H1 (cell line): ENCODE measurements at regions not wholly inside any gene's neighbourhood (a gene's known extent, or its start where the extent isn't known, plus 50 kb on each side); places are given as distances from the start of the nearest gene placed in this dataset.

Experiments used
- CTCF ChIA-PET: fragments of 300-600 bp; sonication (Branson Sonifier 250); formaldehyde crosslinking; loops from one replicate; lab custom pipeline; 2021; ENCODE audit not compliant: partially characterized antibody; lab: Charles Lee
- POLR2A ChIA-PET: fragments of 300-600 bp; sonication (Branson Sonifier 250); formaldehyde crosslinking; loops from one replicate; lab custom pipeline; 2021; ENCODE audit warnings: inconsistent platforms; ENCODE audit not compliant: partially characterized antibody; lab: Charles Lee
- DNase-seq, 2 experiments: peaks; one replicate each; pipeline versions ENCODE4 v3.0.0 to v3.0.0-alpha.2; 2010 to 2022; ENCODE audit warnings: low spot score in 2 of 2, low read depth in 1 of 2, mixed read lengths in 1 of 2
- FAIRE-seq: peaks from 2 replicates; lab custom pipeline; 2011; peaks lifted over from hg19 to GRCh38; lab: Jason Lieb, UNC
- H2AFZ ChIP-seq: 2 replicates; pipeline ENCODE4 v1.8.1; 2012; ENCODE audit warnings: low read length, inconsistent platforms
- H2AK5ac ChIP-seq: 2 replicates; pipeline ENCODE4 v1.6.1; 2013; ENCODE audit warnings: low read depth, low read length
- H2BK120ac ChIP-seq: replicated peaks from 2 replicates; pipeline ENCODE3; 2013; ENCODE audit warnings: low read depth, low read length, inconsistent platforms
- H2BK12ac ChIP-seq: 2 replicates; pipeline ENCODE4 v1.6.1; 2013; ENCODE audit warnings: low read depth, low read length
- H2BK15ac ChIP-seq: 2 replicates; pipeline ENCODE4 v1.6.1; 2013; ENCODE audit warnings: low read length
- H2BK20ac ChIP-seq: 2 replicates; pipeline ENCODE4 v1.6.1; 2013; ENCODE audit warnings: low read length
- H2BK5ac ChIP-seq: 2 replicates; pipeline ENCODE4 v1.6.1; 2013; ENCODE audit warnings: low read depth, low read length
- H3K14ac ChIP-seq: 2 replicates; pipeline ENCODE4 v1.6.1; 2013; ENCODE audit warnings: inconsistent platforms; ENCODE audit not compliant: insufficient read length
- H3K18ac ChIP-seq: 2 replicates; pipeline ENCODE4 v1.6.1; 2013; ENCODE audit warnings: low read length; ENCODE audit errors: extremely low read depth
- H3K23ac ChIP-seq: 2 replicates; pipeline ENCODE4 v1.6.1; 2013; ENCODE audit warnings: inconsistent platforms; ENCODE audit not compliant: insufficient read length
- H3K23me2 ChIP-seq: 2 replicates; pipeline ENCODE4 v1.6.1; 2013; ENCODE audit warnings: low read depth, low read length
- H3K27ac ChIP-seq: 2 replicates; pipeline ENCODE4 v1.6.1; 2011; ENCODE audit warnings: low read depth, low read length, inconsistent platforms
- H3K27me3 ChIP-seq, 4 experiments: replicated peaks in 1 of 4; 1 replicate in 1 of 4; 2 replicates in 3 of 4; pipeline versions ENCODE4 v1.6.1 to v1.8.1; 2011 to 2013; ENCODE audit warnings: low read length in 3 of 4, mild to moderate bottlenecking in 3 of 4, inconsistent platforms in 2 of 4, mixed read lengths in 2 of 4, moderate library complexity in 1 of 4; ENCODE audit not compliant: control insufficient read depth in 3 of 4, insufficient read depth in 3 of 4; ENCODE audit errors: extremely low read depth in 1 of 4
- H3K36me3 ChIP-seq, 4 experiments: 2 replicates each; pipeline versions ENCODE4 v1.6.1 to v1.8.1; 2011 to 2013; ENCODE audit warnings: mild to moderate bottlenecking in 4 of 4, low read length in 3 of 4, moderate library complexity in 2 of 4, control low read depth in 1 of 4, inconsistent platforms in 1 of 4; ENCODE audit not compliant: insufficient read depth in 4 of 4, control insufficient read depth in 2 of 4
- H3K4ac ChIP-seq: replicated peaks from 2 replicates; pipeline ENCODE3; 2013; ENCODE audit warnings: low read length, low read depth, mixed read lengths, inconsistent platforms; ENCODE audit not compliant: insufficient read length
- H3K4me1 ChIP-seq, 4 experiments: replicated peaks in 1 of 4; 1 replicate in 1 of 4; 2 replicates in 3 of 4; pipeline versions ENCODE4 v1.6.1 to v1.8.1; 2011 to 2013; ENCODE audit warnings: low read length in 3 of 4, inconsistent platforms in 2 of 4, mixed read lengths in 1 of 4; ENCODE audit not compliant: insufficient read depth in 4 of 4, control insufficient read depth in 3 of 4
- H3K4me2 ChIP-seq, 2 experiments: 2 replicates each; pipeline versions ENCODE4 v1.6.1 to v1.8.1; 2011 to 2013; ENCODE audit warnings: low read depth in 2 of 2, low read length in 2 of 2, control low read depth in 1 of 2, inconsistent platforms in 1 of 2, mild to moderate bottlenecking in 1 of 2; ENCODE audit not compliant: insufficient read depth in 1 of 2
- H3K4me3 ChIP-seq, 4 experiments: fragments of 200-600, 300-600 bp in 1 of 4; sonication (generic), shearing (Covaris generic), sonication (Bioruptor Twin) in 1 of 4; 2 replicates each; pipeline versions ENCODE4 v1.5.1 to v1.8.1; 2011 to 2016; ENCODE audit warnings: low read length in 4 of 4, low read depth in 3 of 4, control low read depth in 2 of 4, inconsistent platforms in 2 of 4, mild to moderate bottlenecking in 2 of 4, mixed read lengths in 1 of 4, moderate library complexity in 1 of 4; ENCODE audit not compliant: insufficient read depth in 2 of 4; ENCODE audit errors: extremely low read depth in 1 of 4
- H3K56ac ChIP-seq: replicated peaks from 2 replicates; pipeline ENCODE3; 2013; ENCODE audit warnings: low read depth, mild to moderate bottlenecking, mixed read lengths, low read length, inconsistent platforms; ENCODE audit not compliant: insufficient read length
- H3K79me1 ChIP-seq: 2 replicates; pipeline ENCODE4 v1.6.1; 2013; ENCODE audit warnings: low read depth, low read length, control low read depth
- H3K79me2 ChIP-seq, 2 experiments: 2 replicates each; pipeline versions ENCODE4 v1.6.1 to v1.8.1; 2012 to 2013; ENCODE audit warnings: low read length in 2 of 2, mild to moderate bottlenecking in 2 of 2, inconsistent platforms in 1 of 2; ENCODE audit not compliant: insufficient read depth in 2 of 2, control insufficient read depth in 1 of 2
- H3K9ac ChIP-seq, 4 experiments: replicated peaks in 1 of 4; 1 replicate in 1 of 4; 2 replicates in 3 of 4; pipeline versions ENCODE4 v1.6.1 to v1.8.1; 2011 to 2013; ENCODE audit warnings: low read depth in 3 of 4, low read length in 3 of 4, control low read depth in 2 of 4, mild to moderate bottlenecking in 2 of 4, moderate library complexity in 2 of 4, inconsistent platforms in 1 of 4; ENCODE audit errors: extremely low read depth in 1 of 4
- H3K9me3 ChIP-seq, 2 experiments: 2 replicates each; pipeline versions ENCODE4 v1.6.1 to v1.8.1; 2012 to 2013; ENCODE audit warnings: mild to moderate bottlenecking in 2 of 2, moderate library complexity in 2 of 2, control low read depth in 1 of 2, inconsistent platforms in 1 of 2, low read depth in 1 of 2, low read length in 1 of 2, mixed read lengths in 1 of 2; ENCODE audit not compliant: insufficient read depth in 2 of 2
- H4K20me1 ChIP-seq, 2 experiments: replicated peaks in 1 of 2; 2 replicates each; pipeline versions ENCODE3 to v1.8.1; 2011 to 2013; ENCODE audit warnings: inconsistent platforms in 2 of 2, low read length in 2 of 2, mild to moderate bottlenecking in 1 of 2; ENCODE audit not compliant: insufficient read depth in 2 of 2, control insufficient read depth in 1 of 2
- H4K5ac ChIP-seq: 2 replicates; pipeline ENCODE4 v1.6.1; 2013; ENCODE audit warnings: low read length, low read depth, mixed read lengths, inconsistent platforms; ENCODE audit not compliant: insufficient read length
- H4K8ac ChIP-seq: 2 replicates; pipeline ENCODE4 v1.8.0; 2013; ENCODE audit warnings: mild to moderate bottlenecking, moderate library complexity, low read length, inconsistent platforms; ENCODE audit not compliant: insufficient read depth; ENCODE audit errors: extremely low read depth
- H4K91ac ChIP-seq: replicated peaks from 2 replicates; pipeline ENCODE3; 2013; ENCODE audit warnings: low read length, mixed read lengths, inconsistent platforms; ENCODE audit not compliant: insufficient read length
- BCL11A ChIP-seq, 2 experiments: IDR thresholded peaks; one replicate each; pipeline ENCODE4 v1.6.1; 2011; ENCODE audit warnings: low read depth in 2 of 2, low read length in 2 of 2, mild to moderate bottlenecking in 2 of 2
- CEBPB ChIP-seq: IDR thresholded peaks from 2 replicates; pipeline ENCODE4 v1.6.1; 2012; ENCODE audit warnings: low read depth, low read length
- CHD2 ChIP-seq: IDR thresholded peaks from 2 replicates; pipeline ENCODE4 v1.6.1; 2012; ENCODE audit warnings: low read length, improper control_type of control experiment
- CTBP2 ChIP-seq: IDR thresholded peaks from 2 replicates; pipeline ENCODE4 v1.7.0; 2011; ENCODE audit warnings: borderline replicate concordance, mild to moderate bottlenecking, moderate library complexity, mixed read lengths, low read length; ENCODE audit not compliant: insufficient read depth, insufficient read length
- EZH2 ChIP-seq: fragments of 200-600 bp; sonication (generic); IDR thresholded peaks from 2 replicates; pipeline ENCODE4 v1.7.1; 2012; ENCODE audit warnings: low read depth, mild to moderate bottlenecking, moderate library complexity, low read length, inconsistent platforms; ENCODE audit not compliant: severe bottlenecking
- GABPA ChIP-seq: IDR thresholded peaks from 2 replicates; pipeline ENCODE4 v1.6.1; 2011; ENCODE audit warnings: mild to moderate bottlenecking, low read length, moderate library complexity, borderline replicate concordance; ENCODE audit not compliant: insufficient read depth
- KDM5A ChIP-seq: fragments of 200-600 bp; IDR thresholded peaks from 2 replicates; pipeline ENCODE4 v1.7.1; 2012; ENCODE audit warnings: mild to moderate bottlenecking, low read length, inconsistent platforms, mixed read lengths
- RAD21 ChIP-seq, 2 experiments: IDR thresholded peaks in 1 of 2; conservative IDR thresholded peaks in 1 of 2; 2 replicates each; pipeline ENCODE4 v1.6.1; 2011; ENCODE audit warnings: low read depth in 2 of 2, low read length in 2 of 2, improper control_type of control experiment in 1 of 2, inconsistent platforms in 1 of 2, mild to moderate bottlenecking in 1 of 2, moderate library complexity in 1 of 2
- RNF2 ChIP-seq: fragments of 200-900, 300-1000 bp; sonication (generic); IDR thresholded peaks from 2 replicates; pipeline ENCODE4 v1.7.1; 2016; ENCODE audit warnings: borderline replicate concordance, low read depth, mild to moderate bottlenecking, antibody characterized with exemption, low read length; ENCODE audit not compliant: poor library complexity, severe bottlenecking; ENCODE audit errors: missing control alignments
- RXRA ChIP-seq: IDR thresholded peaks from 2 replicates; pipeline ENCODE4 v1.6.1; 2011; ENCODE audit warnings: low read depth, mild to moderate bottlenecking, low read length, moderate library complexity; ENCODE audit not compliant: insufficient read depth
- SP4 ChIP-seq: IDR thresholded peaks from 2 replicates; pipeline ENCODE4 v1.6.1; 2012; ENCODE audit warnings: low read length, inconsistent platforms
- TAF1 ChIP-seq: IDR thresholded peaks from 2 replicates; pipeline ENCODE4 v1.6.1; 2011; ENCODE audit warnings: mild to moderate bottlenecking, low read depth, low read length
- TCF12 ChIP-seq: IDR thresholded peaks from 2 replicates; pipeline ENCODE4 v1.6.1; 2011; ENCODE audit warnings: low read depth, mild to moderate bottlenecking, low read length
- YY1 ChIP-seq: IDR thresholded peaks from 2 replicates; pipeline ENCODE4 v1.6.1; 2011; ENCODE audit warnings: low read depth, mild to moderate bottlenecking, low read length
- WGBS, 2 experiments: shearing (Covaris generic) in 1 of 2; methylation state at CpG; one replicate each; pipeline versions ENCODE4 v1.1.6 to v1.1.7; 2013 to 2015; ENCODE audit warnings: low lambda C conversion rate in 2 of 2, mixed read lengths in 2 of 2, inconsistent platforms in 1 of 2, low coverage in 1 of 2, missing lambda C conversion rate in 1 of 2; ENCODE audit not compliant: insufficient replicate concordance in 2 of 2, insufficient coverage in 1 of 2, insufficient read length in 1 of 2; ENCODE audit errors: extremely low coverage in 1 of 2, missing lambda C conversion rate in 1 of 2; 5-methylcytosine and 5-hydroxymethylcytosine counted together
- TF ChIP-seq, protein P1 (sequence below): IDR thresholded peaks from 2 replicates; pipeline ENCODE4 v1.6.1; 2012; ENCODE audit warnings: inconsistent platforms

DNA sequence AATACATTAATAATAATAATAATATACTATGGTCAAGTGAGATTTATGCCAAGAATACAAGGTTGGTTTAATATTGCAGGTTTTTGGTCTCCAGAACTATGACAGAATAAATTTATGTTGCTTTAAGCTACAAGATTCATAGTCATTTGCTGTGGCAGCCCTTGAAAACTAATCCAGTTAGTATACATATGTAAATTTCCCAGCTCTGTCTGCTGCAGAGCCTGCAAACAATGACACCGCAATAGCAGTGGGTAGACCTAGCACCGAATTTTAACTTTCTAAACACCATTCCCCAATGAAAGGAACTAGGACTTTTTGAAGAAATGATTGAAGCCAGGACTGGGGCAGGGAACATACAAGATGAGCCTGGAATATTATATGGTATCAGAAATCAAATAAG, 647.7 kb upstream of the NRSN1 start:
- CTCF ChIA-PET: no interaction called here
- H3K79me2 ChIP-seq: no peaks in the 10 kb centered on the region
- no peak overlapping the region for H3K4ac ChIP-seq
- H4K20me1 ChIP-seq: no peaks in the 10 kb centered on the region
- no peak overlapping the region for H3K9ac ChIP-seq
- POLR2A ChIA-PET: no interaction called here
- H2BK120ac ChIP-seq: no peak overlapping the region
- H2BK20ac ChIP-seq: no peak overlapping the region
- H3K79me1 ChIP-seq: no peaks in the 10 kb centered on the region
- WGBS, 2 experiments: 29% methylated on average over 2 of the region's 2 CpGs; no CpG with 5 or more reads in 1 of the 2 experiments
- DNase-seq (no peak), FAIRE-seq (no peak)
- H4K91ac ChIP-seq: no peak overlapping the region
- H3K4me2 ChIP-seq: peak overlapping the region in 1 of 2 experiments; percentile 31; a peak in 1 of 4 replicates
- H2BK15ac ChIP-seq: no peak overlapping the region
- no peak overlapping the region for H3K27ac ChIP-seq
- H3K36me3 ChIP-seq: no peaks in the 10 kb centered on the region
- no peak overlapping the region for H3K23ac ChIP-seq
- no peak overlapping the region for H4K5ac ChIP-seq
- H3K4me1 ChIP-seq: no peaks in the 10 kb centered on the region; a peak in 1 of 7 replicates
- no peak overlapping the region for H3K4me3 ChIP-seq
- no peaks in the 10 kb centered on the region for H3K27me3 ChIP-seq
- no peaks in the 10 kb centered on the region for H3K23me2 ChIP-seq
- H3K9me3 ChIP-seq: no peaks in the 10 kb centered on the region
- H3K14ac ChIP-seq: no peak overlapping the region
- no peak overlapping the region for H2AK5ac ChIP-seq
- H4K8ac ChIP-seq: no peak overlapping the region
- no peak overlapping the region for H3K18ac ChIP-seq
- no peak overlapping the region for H2BK5ac ChIP-seq
- no peak overlapping the region for H3K56ac ChIP-seq
- H2BK12ac ChIP-seq: no peak overlapping the region
- H2AFZ ChIP-seq: no peak overlapping the region
- TF ChIP-seq BCL11A (IDR thresholded peaks at IDR 0.05; ENCODE audit: low read depth in 2 of 2, low read length in 2 of 2) (no peak), RNF2 (no peak), TCF12 (no peak), CHD2 (no peak), GABPA (no peak), CEBPB (no peak), SP4 (no peak), CTBP2 (no peak), YY1 (no peak), RXRA (no peak), KDM5A (no peak), TAF1 (no peak), EZH2 (no peak), RAD21 (IDR thresholded peaks at IDR 0.05 in 1 of 2, conservative IDR thresholded peaks at IDR 0.05 in 1 of 2; ENCODE audit: low read depth in 2 of 2, low read length in 2 of 2) (no peak)
- TF ChIP-seq, protein P1, sequence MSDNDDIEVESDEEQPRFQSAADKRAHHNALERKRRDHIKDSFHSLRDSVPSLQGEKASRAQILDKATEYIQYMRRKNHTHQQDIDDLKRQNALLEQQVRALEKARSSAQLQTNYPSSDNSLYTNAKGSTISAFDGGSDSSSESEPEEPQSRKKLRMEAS: no peak
